CD4-positive, CD25-positive, alpha-beta regulatory T cell (primary cell): ENCODE measurements at regions not wholly inside any gene's neighbourhood (a gene's known extent, or its start where the extent isn't known, plus 50 kb on each side); places are given as distances from the start of the nearest gene placed in this dataset.

Source experiments
- ATAC-seq, 2 donors: fragments of 150-1000 bp; cut with Tn5 transposase; one replicate each; pipeline ENCODE4 v1.10.0; 2021; ENCODE audit warnings: low read depth in 2 of 2, moderate number of reproducible peaks in 2 of 2, moderate library complexity in 1 of 2
- DNase-seq, 3 donors: peaks; one replicate each; pipeline versions ENCODE4 v3.0.0 to v3.0.0-alpha.2; 2012 to 2022; ENCODE audit warnings: mixed read lengths in 1 of 3
- H3K27ac ChIP-seq: one replicate; pipeline ENCODE4 v1.7.0; 2013; ENCODE audit warnings: mild to moderate bottlenecking, low read length; ENCODE audit not compliant: insufficient read depth, poor library complexity, severe bottlenecking
- H3K27me3 ChIP-seq: one replicate; pipeline ENCODE4 v1.7.0; 2013; ENCODE audit warnings: low read length; ENCODE audit not compliant: control insufficient read depth, insufficient read depth
- H3K36me3 ChIP-seq: one replicate; pipeline ENCODE4 v1.7.0; 2013; ENCODE audit warnings: mild to moderate bottlenecking, low read length, moderate library complexity; ENCODE audit not compliant: control insufficient read depth, insufficient read depth
- H3K4me1 ChIP-seq: 2 replicates; pipeline ENCODE4 v1.7.0; 2013; ENCODE audit warnings: mild to moderate bottlenecking, low read length; ENCODE audit not compliant: insufficient read depth, control insufficient read depth, poor library complexity, severe bottlenecking
- H3K4me3 ChIP-seq: one replicate; pipeline ENCODE4 v1.7.0; 2013; ENCODE audit warnings: low read depth, mild to moderate bottlenecking, low read length, moderate library complexity
- H3K9me3 ChIP-seq, 2 experiments: 1 replicate in 1 of 2; 2 replicates in 1 of 2; pipeline ENCODE4 v1.7.0; 2013; ENCODE audit warnings: low read length in 2 of 2, mild to moderate bottlenecking in 1 of 2, moderate library complexity in 1 of 2; ENCODE audit not compliant: control insufficient read depth in 2 of 2
- H3K27ac Mint-ChIP-seq, 3 donors: one replicate each; pipeline ENCODE4 v1.8.0; 2020 to 2022; ENCODE audit warnings: mild to moderate bottlenecking in 3 of 3, mixed read lengths in 3 of 3, moderate library complexity in 2 of 3
- H3K27me3 Mint-ChIP-seq: one replicate; pipeline ENCODE4 v1.8.0; 2022; ENCODE audit warnings: mild to moderate bottlenecking, mixed read lengths
- H3K36me3 Mint-ChIP-seq: one replicate; pipeline ENCODE4 v1.8.0; 2020; ENCODE audit warnings: mixed read lengths
- H3K4me1 Mint-ChIP-seq, 4 donors: one replicate each; pipeline ENCODE4 v1.8.0; 2020 to 2022; ENCODE audit warnings: mixed read lengths in 4 of 4, mild to moderate bottlenecking in 1 of 4
- H3K4me3 Mint-ChIP-seq, 4 donors: one replicate each; pipeline ENCODE4 v1.8.0; 2020 to 2022; ENCODE audit warnings: mild to moderate bottlenecking in 4 of 4, mixed read lengths in 4 of 4, moderate library complexity in 3 of 4
- H3K9me3 Mint-ChIP-seq, 7 donors: one replicate each; pipeline ENCODE4 v1.8.0; 2020 to 2022; ENCODE audit warnings: mixed read lengths in 7 of 7, mild to moderate bottlenecking in 3 of 7, moderate library complexity in 2 of 7

DNA sequence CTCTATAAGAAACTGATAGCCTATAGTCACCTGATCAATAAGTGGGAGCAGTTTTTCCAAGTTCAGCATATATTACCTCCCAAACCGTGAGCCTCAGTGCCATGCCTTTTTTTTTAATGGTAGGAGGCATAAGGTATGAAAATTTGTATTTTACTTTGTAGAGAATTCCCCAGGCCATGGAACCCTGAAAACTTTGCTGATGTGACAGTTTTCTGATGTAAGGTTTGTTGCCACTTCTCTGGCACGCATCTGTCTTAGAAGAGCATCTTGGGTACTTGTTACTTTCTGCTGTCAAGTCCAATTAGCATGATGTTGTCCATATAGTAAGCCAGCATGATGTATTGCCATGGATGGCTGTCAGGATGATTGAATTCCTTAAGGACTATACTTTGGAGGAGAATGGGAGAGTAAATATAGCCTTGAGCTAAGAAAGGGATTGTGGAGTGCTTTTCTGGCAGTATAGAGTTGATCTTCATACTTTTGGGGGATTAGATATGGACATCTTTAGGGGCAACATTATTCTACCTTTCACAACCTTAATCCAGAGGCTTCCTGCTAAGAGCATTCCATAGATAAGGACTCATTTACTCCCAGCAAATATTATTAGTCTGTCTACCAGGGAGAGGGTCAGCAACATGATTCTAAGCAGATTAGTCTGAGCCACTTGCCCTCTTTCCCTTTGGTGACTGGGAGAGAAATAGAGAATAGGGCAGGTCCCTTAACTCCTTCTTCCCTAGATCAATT lies 389.6 kb downstream of the YTHDC2 start:
- H3K27ac Mint-ChIP-seq = no peak overlapping the region
- no peaks in the 10 kb centered on the region for H3K4me1 Mint-ChIP-seq
- ATAC-seq = no peak

DNA sequence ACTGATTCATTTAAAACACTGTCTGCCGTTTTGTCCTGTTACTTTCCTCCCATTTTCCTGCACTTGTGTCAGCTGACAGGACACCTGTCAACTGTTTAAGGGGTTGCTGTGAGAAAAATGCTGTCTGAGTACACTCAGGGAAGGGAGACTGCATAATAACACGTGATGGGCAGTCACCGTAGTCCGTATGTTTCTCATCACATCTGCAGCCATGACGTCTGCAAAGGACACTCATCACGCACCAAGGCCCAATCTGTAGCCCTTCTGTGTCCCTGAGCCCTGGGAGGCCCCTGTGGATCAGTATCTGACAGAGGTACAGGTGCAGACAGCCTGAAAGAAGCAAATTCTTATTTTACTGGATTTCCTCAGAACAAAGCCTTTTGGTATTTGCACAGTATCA lies 396.3 kb downstream of the YTHDC2 start:
- ATAC-seq (no peak), DNase-seq (no peak)
- Mint-ChIP-seq H3K36me3 (no peaks in the 10 kb centered on the region), H3K27ac (no peak overlapping the region), H3K4me3 (no peak overlapping the region), H3K27me3 (no peaks in the 10 kb centered on the region), H3K9me3 (peaks cover 0 to 4% (median 0%) of the 10 kb centered on the region in 7 donors), H3K4me1 (no peaks in the 10 kb centered on the region)
- Histone ChIP-seq H3K4me1 (no peaks in the 10 kb centered on the region), H3K27me3 (no peaks in the 10 kb centered on the region), H3K27ac (no peak overlapping the region), H3K4me3 (no peak overlapping the region), H3K9me3 (no peaks in the 10 kb centered on the region), H3K36me3 (no peaks in the 10 kb centered on the region)

More for the DNA sequence above, 389.6 kb downstream of the YTHDC2 start:
- Histone ChIP-seq H3K4me3 (no peak overlapping the region), H3K27me3 (no peaks in the 10 kb centered on the region), H3K36me3 (no peaks in the 10 kb centered on the region), H3K27ac (no peak overlapping the region), H3K4me1 (no peaks in the 10 kb centered on the region), H3K9me3 (no peaks in the 10 kb centered on the region)
- no peak overlapping the region for H3K4me3 Mint-ChIP-seq
- peaks cover 0 to 4% (median 2%) of the 10 kb centered on the region in 7 donors for H3K9me3 Mint-ChIP-seq
- no peak for DNase-seq
- no peaks in the 10 kb centered on the region for H3K27me3 Mint-ChIP-seq
- no peaks in the 10 kb centered on the region for H3K36me3 Mint-ChIP-seq

DNA sequence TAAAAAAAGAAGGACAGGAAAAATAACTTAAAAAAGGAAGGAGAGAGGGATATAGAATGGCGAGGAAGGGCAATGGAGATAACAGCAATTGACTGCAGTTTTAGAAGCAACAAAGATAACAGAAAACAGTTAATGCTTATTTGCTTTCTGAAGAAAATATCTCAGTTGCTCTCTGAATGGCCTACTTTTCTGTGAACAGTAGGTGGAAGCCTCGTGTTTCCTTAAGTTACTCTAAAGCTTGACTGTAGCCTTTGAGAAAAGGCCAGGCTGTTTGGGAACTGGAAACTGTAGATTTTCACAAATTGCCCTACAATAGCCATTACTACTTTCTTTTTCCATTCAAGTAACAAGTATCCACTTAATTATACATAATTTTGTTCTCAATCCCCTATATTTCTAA lies 404.5 kb downstream of the YTHDC2 start:
- Mint-ChIP-seq H3K27ac (no peak overlapping the region), H3K27me3 (no peaks in the 10 kb centered on the region), H3K9me3 (peaks cover 0 to 8% (median 0%) of the 10 kb centered on the region in 7 donors), H3K36me3 (no peaks in the 10 kb centered on the region), H3K4me3 (no peak overlapping the region), H3K4me1 (no peaks in the 10 kb centered on the region)
- Histone ChIP-seq H3K36me3 (no peaks in the 10 kb centered on the region), H3K9me3 (no peaks in the 10 kb centered on the region), H3K4me1 (no peaks in the 10 kb centered on the region), H3K27me3 (no peaks in the 10 kb centered on the region), H3K4me3 (no peak overlapping the region), H3K27ac (no peak overlapping the region)
- no peak for ATAC-seq
- no peak for DNase-seq

DNA sequence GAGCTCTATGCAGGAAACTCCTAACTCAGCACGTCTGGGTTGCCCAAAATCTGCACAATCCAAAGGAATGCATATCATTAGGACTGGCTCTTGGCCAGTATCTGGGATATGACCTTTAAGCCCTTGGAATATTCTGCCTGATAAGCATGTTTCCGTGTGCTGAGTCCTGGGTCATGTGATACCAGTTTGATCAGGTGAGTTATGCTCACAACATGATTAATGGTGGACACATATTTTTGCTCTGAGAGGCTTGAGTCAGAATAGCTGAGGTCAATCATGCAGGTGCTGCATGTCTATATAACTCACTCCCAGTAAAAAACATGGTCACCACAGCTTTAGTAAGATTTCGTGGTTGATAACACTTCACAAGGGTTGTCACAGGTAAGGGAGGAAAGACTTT lies 408.8 kb downstream of the YTHDC2 start:
- Mint-ChIP-seq H3K27ac (peak overlapping the region in 1 of 3 donors; percentile 19), H3K4me1 (no peaks in the 10 kb centered on the region), H3K27me3 (no peaks in the 10 kb centered on the region), H3K36me3 (no peaks in the 10 kb centered on the region), H3K4me3 (no peak overlapping the region), H3K9me3 (peaks cover 0 to 3% (median 0%) of the 10 kb centered on the region in 7 donors)
- DNase-seq = no peak
- no peaks in the 10 kb centered on the region for H3K4me1 ChIP-seq
- H3K36me3 ChIP-seq = no peaks in the 10 kb centered on the region
- no peak for ATAC-seq
- H3K27me3 ChIP-seq = no peaks in the 10 kb centered on the region
- no peak overlapping the region for H3K27ac ChIP-seq
- H3K9me3 ChIP-seq = no peaks in the 10 kb centered on the region
- no peak overlapping the region for H3K4me3 ChIP-seq

DNA sequence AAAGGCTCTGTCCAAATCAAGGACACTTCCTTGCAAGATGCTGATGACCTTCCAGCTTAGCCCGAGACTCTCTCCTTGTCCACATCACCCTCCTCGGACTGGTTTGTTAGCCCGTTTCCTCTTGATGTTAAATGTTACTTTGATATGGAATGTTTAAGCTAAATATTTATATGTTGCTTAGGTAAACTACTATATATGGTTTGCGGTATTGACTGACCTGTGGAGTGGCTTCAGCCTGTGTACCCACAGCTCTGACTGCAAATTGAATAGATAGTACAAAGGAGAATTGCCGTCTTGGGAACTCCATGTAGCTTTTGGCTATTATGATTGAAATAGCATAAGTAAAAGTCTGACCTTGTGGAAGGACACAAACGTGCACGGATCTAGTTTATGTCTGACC lies 422.0 kb downstream of the YTHDC2 start:
- no peak overlapping the region for H3K4me3 Mint-ChIP-seq
- Histone ChIP-seq H3K4me3 (no peak overlapping the region), H3K27ac (no peak overlapping the region), H3K9me3 (no peaks in the 10 kb centered on the region), H3K4me1 (no peaks in the 10 kb centered on the region), H3K27me3 (peaks cover 2% of the 10 kb centered on the region), H3K36me3 (no peaks in the 10 kb centered on the region)
- H3K4me1 Mint-ChIP-seq = no peaks in the 10 kb centered on the region
- ATAC-seq (no peak), DNase-seq (no peak)
- peaks cover 0 to 6% (median 3%) of the 10 kb centered on the region in 7 donors for H3K9me3 Mint-ChIP-seq
- H3K36me3 Mint-ChIP-seq = no peaks in the 10 kb centered on the region
- no peaks in the 10 kb centered on the region for H3K27me3 Mint-ChIP-seq
- no peak overlapping the region for H3K27ac Mint-ChIP-seq

DNA sequence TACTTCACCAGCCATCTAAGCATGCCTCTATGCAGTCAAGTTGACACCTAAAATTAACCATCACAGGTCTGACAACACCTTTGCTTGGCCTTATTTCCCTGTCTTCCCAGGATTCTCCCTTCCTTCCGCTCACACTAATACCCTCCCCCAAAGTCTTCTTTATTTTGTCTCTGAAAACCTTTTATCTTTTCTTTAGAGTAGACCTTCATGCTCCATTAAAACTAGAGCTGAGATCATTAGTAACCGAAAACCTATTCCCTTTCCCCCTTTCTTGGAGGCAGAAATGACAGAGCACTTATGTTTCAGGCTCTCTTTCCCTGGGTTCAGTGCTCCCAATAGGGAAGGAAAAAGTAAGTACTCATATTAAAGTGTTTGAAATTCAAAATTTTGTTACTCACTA lies 423.8 kb downstream of the YTHDC2 start:
- no peaks in the 10 kb centered on the region for H3K27me3 Mint-ChIP-seq
- H3K4me3 ChIP-seq = no peak overlapping the region
- no peaks in the 10 kb centered on the region for H3K4me1 Mint-ChIP-seq
- H3K36me3 ChIP-seq = no peaks in the 10 kb centered on the region
- no peak overlapping the region for H3K27ac ChIP-seq
- no peak overlapping the region for H3K4me3 Mint-ChIP-seq
- H3K27me3 ChIP-seq = peaks cover 2% of the 10 kb centered on the region
- no peaks in the 10 kb centered on the region for H3K4me1 ChIP-seq
- no peak overlapping the region for H3K27ac Mint-ChIP-seq
- H3K9me3 Mint-ChIP-seq = peaks cover 0 to 5% (median 2%) of the 10 kb centered on the region in 7 donors
- H3K36me3 Mint-ChIP-seq = no peaks in the 10 kb centered on the region
- DNase-seq = no peak
- no peaks in the 10 kb centered on the region for H3K9me3 ChIP-seq
- ATAC-seq = no peak

DNA sequence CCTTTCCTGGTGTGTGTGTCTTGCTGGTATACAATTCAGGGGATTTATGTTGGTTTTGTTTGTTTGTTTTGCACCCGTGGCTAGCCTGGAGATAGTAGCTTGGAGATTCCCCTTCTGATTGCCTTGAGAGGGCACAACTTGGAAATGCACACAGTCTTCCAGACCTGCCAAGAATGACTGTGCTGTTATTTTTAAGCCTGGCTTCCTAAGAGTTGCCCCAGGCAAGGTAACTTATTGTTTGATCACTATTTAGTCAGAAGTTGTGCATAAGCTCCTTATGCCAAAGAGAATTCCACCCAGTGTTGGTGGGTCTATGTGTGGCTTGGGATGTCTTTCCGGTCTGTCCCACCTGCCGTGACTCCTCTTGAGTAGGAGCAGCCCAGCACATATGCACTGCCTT lies 421.9 kb upstream of the KCNN2 start:
- Histone ChIP-seq H3K27ac (no peak overlapping the region), H3K27me3 (peaks cover 2% of the 10 kb centered on the region), H3K4me1 (no peaks in the 10 kb centered on the region), H3K36me3 (no peaks in the 10 kb centered on the region), H3K4me3 (no peak overlapping the region), H3K9me3 (no peaks in the 10 kb centered on the region)
- H3K36me3 Mint-ChIP-seq = no peaks in the 10 kb centered on the region
- ATAC-seq (no peak), DNase-seq (no peak)
- no peak overlapping the region for H3K27ac Mint-ChIP-seq
- peaks cover 0 to 8% (median 3%) of the 10 kb centered on the region in 7 donors for H3K9me3 Mint-ChIP-seq
- H3K27me3 Mint-ChIP-seq = no peaks in the 10 kb centered on the region
- H3K4me1 Mint-ChIP-seq = no peaks in the 10 kb centered on the region
- H3K4me3 Mint-ChIP-seq = no peak overlapping the region

DNA sequence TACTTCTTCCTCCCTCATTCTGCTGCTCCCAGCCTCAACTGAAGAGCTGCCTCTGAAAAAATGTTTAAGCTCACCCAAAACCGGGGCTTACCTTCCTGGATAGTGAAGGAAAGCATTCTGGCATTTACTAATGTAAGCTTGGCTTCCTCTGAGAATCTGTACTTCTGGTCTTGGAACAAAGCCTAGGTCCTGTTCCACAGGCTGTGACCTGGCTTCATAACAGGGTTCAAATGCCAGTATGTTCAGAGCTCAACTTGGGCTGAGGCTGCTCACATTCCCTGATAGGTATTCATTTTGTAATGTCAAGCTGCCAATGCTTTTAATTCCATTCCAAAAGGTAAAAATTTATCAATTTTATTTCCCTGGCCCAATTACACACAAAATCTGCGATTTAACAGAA lies 411.7 kb upstream of the KCNN2 start:
- ATAC-seq = no peak
- H3K27ac ChIP-seq = no peak overlapping the region
- no peak for DNase-seq
- Mint-ChIP-seq H3K4me1 (no peaks in the 10 kb centered on the region), H3K27me3 (no peaks in the 10 kb centered on the region), H3K36me3 (no peaks in the 10 kb centered on the region), H3K4me3 (no peak overlapping the region), H3K27ac (no peak overlapping the region), H3K9me3 (peaks cover 0 to 23% (median 5%) of the 10 kb centered on the region in 7 donors)
- no peak overlapping the region for H3K4me3 ChIP-seq
- no peaks in the 10 kb centered on the region for H3K9me3 ChIP-seq
- H3K36me3 ChIP-seq = no peaks in the 10 kb centered on the region
- H3K27me3 ChIP-seq = no peaks in the 10 kb centered on the region
- H3K4me1 ChIP-seq = no peaks in the 10 kb centered on the region
